IPS DF 19.7 (cell line): ENCODE measurements at regions not wholly inside any gene's neighbourhood (a gene's known extent, or its start where the extent isn't known, plus 50 kb on each side); places are given as distances from the start of the nearest gene placed in this dataset.
"Not testable (repeated sequence)": the region's sequence is repeated elsewhere in the genome, so short reads cannot be mapped to it uniquely, and the experiment has no call there.

Experiments
- DNase-seq: peaks from one replicate; pipeline ENCODE4 v3.0.0-alpha.2; 2013; ENCODE audit warnings: low read depth, low spot score

GRCh38 chr1:25022361-25023189 lies 92.5 kb upstream of the RUNX3 start:
- DNase-seq = peak; percentile 38

GRCh38 chr1:25021591-25022215 lies 91.6 kb upstream of the RUNX3 start:
- DNase-seq = no peak

GRCh38 chr1:25020851-25021590 lies 90.9 kb upstream of the RUNX3 start:
- DNase-seq = no peak

GRCh38 chr1:25020173-25020845 lies 90.2 kb upstream of the RUNX3 start:
- DNase-seq = no peak

- no peak for DNase-seq
Measured at GRCh38 chr1:25019337-25020172, 89.5 kb upstream of the RUNX3 start.

- DNase-seq = no peak
Measured at GRCh38 chr1:25018943-25019336, 88.9 kb upstream of the RUNX3 start.

- DNase-seq = no peak
Measured at GRCh38 chr1:25018110-25018735, 88.1 kb upstream of the RUNX3 start.

- no peak for DNase-seq
Measured at GRCh38 chr1:25017436-25018109, 87.5 kb upstream of the RUNX3 start.

- DNase-seq = no peak
Measured at GRCh38 chr1:25012966-25013962, 83.2 kb upstream of the RUNX3 start.

GRCh38 chr1:25011943-25012638 lies 82.0 kb upstream of the RUNX3 start:
- DNase-seq = no peak

GRCh38 chr1:25011275-25011674 lies 81.2 kb upstream of the RUNX3 start:
- no peak for DNase-seq

- DNase-seq = no peak
Measured at GRCh38 chr1:25009671-25010262, 79.7 kb upstream of the RUNX3 start.

- DNase-seq = no peak
Measured at GRCh38 chr1:25008192-25008485, 78.1 kb upstream of the RUNX3 start.

GRCh38 chr1:25007390-25008191 lies 77.5 kb upstream of the RUNX3 start:
- DNase-seq = not testable (repeated sequence)

- no peak for DNase-seq
Measured at GRCh38 chr1:25006770-25007169, 76.7 kb upstream of the RUNX3 start.

- no peak for DNase-seq
Measured at GRCh38 chr1:25004355-25004754, 74.3 kb upstream of the RUNX3 start.
